Ishikawa (cell line): ENCODE measurements at regions not wholly inside any gene's neighbourhood (a gene's known extent, or its start where the extent isn't known, plus 50 kb on each side); places are given as distances from the start of the nearest gene placed in this dataset.

Experiments
- CEBPB ChIP-seq: IDR thresholded peaks from 2 replicates; pipeline ENCODE4 v1.6.1; 2012
- CREB1 ChIP-seq: IDR thresholded peaks from 2 replicates; pipeline ENCODE4 v1.6.1; 2012; ENCODE audit warnings: low read depth
- EGR1 ChIP-seq: IDR thresholded peaks from 2 replicates; pipeline ENCODE4 v1.6.1; 2012
- EP300 ChIP-seq: IDR thresholded peaks from 2 replicates; pipeline ENCODE4 v1.6.1; 2012; ENCODE audit warnings: borderline replicate concordance
- FOXM1 ChIP-seq: IDR thresholded peaks from 2 replicates; pipeline ENCODE4 v1.6.1; 2012; ENCODE audit warnings: low read depth, borderline replicate concordance
- NFIC ChIP-seq: IDR thresholded peaks from 2 replicates; pipeline ENCODE4 v1.6.1; 2012
- RAD21 ChIP-seq: IDR thresholded peaks from 2 replicates; pipeline ENCODE4 v1.6.1; 2012; ENCODE audit warnings: low read depth
- TAF1 ChIP-seq: IDR thresholded peaks from 2 replicates; pipeline ENCODE4 v1.6.1; 2012; ENCODE audit warnings: low read depth, mild to moderate bottlenecking
- TCF12 ChIP-seq: IDR thresholded peaks from 2 replicates; pipeline ENCODE4 v1.6.1; 2012; ENCODE audit warnings: low read depth
- TEAD4 ChIP-seq: IDR thresholded peaks from 2 replicates; pipeline ENCODE4 v1.6.1; 2012
- YY1 ChIP-seq: IDR thresholded peaks from 2 replicates; pipeline ENCODE4 v1.6.1; 2012; ENCODE audit warnings: low read depth
- ZBTB7A ChIP-seq: IDR thresholded peaks from 2 replicates; pipeline ENCODE4 v1.6.1; 2012; ENCODE audit warnings: low read depth
- TF ChIP-seq, protein P1 (sequence below): IDR thresholded peaks from 2 replicates; pipeline ENCODE4 v1.6.1; 2012
- TF ChIP-seq, protein P2 (sequence below): IDR thresholded peaks from 2 replicates; pipeline ENCODE4 v1.6.1; 2012
- TF ChIP-seq, protein P3 (sequence below): IDR thresholded peaks from 2 replicates; pipeline ENCODE4 v1.6.1; 2012; ENCODE audit warnings: low read depth, mild to moderate bottlenecking

DNA sequence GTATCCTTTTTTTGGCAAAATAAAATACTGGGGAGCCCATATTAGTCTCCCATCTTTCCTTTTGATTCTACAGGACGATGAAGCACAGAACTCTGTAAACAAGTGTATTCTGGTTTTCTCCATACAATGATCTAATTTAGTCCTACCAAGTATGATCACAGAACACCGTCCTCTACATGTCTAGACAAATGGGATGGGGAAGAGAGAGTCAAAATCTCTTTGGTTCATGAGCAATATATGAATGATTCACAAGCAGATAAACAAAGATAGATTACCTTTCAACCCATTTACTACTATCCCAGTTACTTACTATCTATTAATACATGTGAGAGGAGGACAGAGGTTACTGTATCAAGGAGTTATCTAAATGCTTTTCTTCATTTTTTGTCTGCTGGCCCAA, 352.4 kb upstream of the ACVR2A start:
- TF ChIP-seq YY1 = no peak
- TF ChIP-seq RAD21 = no peak
- no peak for TF ChIP-seq TCF12
- TF ChIP-seq CEBPB = no peak
- no peak for TF ChIP-seq ZBTB7A
- no peak for TF ChIP-seq EGR1
- no peak for TF ChIP-seq FOXM1
- TF ChIP-seq EP300 = no peak
- no peak for TF ChIP-seq NFIC
- TF ChIP-seq, protein P1, sequence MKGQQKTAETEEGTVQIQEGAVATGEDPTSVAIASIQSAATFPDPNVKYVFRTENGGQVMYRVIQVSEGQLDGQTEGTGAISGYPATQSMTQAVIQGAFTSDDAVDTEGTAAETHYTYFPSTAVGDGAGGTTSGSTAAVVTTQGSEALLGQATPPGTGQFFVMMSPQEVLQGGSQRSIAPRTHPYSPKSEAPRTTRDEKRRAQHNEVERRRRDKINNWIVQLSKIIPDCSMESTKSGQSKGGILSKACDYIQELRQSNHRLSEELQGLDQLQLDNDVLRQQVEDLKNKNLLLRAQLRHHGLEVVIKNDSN = no peak
- TF ChIP-seq, protein P2, sequence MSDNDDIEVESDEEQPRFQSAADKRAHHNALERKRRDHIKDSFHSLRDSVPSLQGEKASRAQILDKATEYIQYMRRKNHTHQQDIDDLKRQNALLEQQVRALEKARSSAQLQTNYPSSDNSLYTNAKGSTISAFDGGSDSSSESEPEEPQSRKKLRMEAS = no peak

DNA sequence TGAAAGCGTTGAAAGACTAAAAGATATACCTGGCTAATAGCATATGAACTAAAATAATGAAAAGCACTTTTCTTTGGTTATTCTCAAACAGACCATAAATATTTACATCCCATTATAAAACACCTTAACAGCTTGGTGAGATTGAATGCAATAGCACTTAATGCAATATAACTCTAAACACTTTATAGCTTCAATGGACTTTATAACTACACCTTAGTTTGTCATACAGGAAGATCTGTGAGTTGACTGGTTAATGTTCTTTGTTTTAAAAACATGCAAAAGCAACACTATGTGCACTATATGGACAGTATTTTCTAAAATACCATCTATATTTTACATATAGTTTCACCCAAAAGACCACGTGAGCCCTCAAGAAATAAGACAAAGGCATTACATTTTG, 353.3 kb upstream of the ACVR2A start:
- TF ChIP-seq CEBPB = no peak
- TF ChIP-seq, protein P1 = no peak
- TF ChIP-seq, protein P2 = no peak
- TF ChIP-seq EGR1 = no peak
- no peak for TF ChIP-seq RAD21
- TF ChIP-seq TEAD4 = no peak
- no peak for TF ChIP-seq CREB1
- TF ChIP-seq YY1 = no peak
- TF ChIP-seq ZBTB7A = no peak
- TF ChIP-seq TCF12 = no peak
- no peak for TF ChIP-seq EP300
- TF ChIP-seq, protein P3, sequence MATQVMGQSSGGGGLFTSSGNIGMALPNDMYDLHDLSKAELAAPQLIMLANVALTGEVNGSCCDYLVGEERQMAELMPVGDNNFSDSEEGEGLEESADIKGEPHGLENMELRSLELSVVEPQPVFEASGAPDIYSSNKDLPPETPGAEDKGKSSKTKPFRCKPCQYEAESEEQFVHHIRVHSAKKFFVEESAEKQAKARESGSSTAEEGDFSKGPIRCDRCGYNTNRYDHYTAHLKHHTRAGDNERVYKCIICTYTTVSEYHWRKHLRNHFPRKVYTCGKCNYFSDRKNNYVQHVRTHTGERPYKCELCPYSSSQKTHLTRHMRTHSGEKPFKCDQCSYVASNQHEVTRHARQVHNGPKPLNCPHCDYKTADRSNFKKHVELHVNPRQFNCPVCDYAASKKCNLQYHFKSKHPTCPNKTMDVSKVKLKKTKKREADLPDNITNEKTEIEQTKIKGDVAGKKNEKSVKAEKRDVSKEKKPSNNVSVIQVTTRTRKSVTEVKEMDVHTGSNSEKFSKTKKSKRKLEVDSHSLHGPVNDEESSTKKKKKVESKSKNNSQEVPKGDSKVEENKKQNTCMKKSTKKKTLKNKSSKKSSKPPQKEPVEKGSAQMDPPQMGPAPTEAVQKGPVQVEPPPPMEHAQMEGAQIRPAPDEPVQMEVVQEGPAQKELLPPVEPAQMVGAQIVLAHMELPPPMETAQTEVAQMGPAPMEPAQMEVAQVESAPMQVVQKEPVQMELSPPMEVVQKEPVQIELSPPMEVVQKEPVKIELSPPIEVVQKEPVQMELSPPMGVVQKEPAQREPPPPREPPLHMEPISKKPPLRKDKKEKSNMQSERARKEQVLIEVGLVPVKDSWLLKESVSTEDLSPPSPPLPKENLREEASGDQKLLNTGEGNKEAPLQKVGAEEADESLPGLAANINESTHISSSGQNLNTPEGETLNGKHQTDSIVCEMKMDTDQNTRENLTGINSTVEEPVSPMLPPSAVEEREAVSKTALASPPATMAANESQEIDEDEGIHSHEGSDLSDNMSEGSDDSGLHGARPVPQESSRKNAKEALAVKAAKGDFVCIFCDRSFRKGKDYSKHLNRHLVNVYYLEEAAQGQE = no peak
- no peak for TF ChIP-seq FOXM1
- TF ChIP-seq NFIC = no peak
- no peak for TF ChIP-seq TAF1

DNA sequence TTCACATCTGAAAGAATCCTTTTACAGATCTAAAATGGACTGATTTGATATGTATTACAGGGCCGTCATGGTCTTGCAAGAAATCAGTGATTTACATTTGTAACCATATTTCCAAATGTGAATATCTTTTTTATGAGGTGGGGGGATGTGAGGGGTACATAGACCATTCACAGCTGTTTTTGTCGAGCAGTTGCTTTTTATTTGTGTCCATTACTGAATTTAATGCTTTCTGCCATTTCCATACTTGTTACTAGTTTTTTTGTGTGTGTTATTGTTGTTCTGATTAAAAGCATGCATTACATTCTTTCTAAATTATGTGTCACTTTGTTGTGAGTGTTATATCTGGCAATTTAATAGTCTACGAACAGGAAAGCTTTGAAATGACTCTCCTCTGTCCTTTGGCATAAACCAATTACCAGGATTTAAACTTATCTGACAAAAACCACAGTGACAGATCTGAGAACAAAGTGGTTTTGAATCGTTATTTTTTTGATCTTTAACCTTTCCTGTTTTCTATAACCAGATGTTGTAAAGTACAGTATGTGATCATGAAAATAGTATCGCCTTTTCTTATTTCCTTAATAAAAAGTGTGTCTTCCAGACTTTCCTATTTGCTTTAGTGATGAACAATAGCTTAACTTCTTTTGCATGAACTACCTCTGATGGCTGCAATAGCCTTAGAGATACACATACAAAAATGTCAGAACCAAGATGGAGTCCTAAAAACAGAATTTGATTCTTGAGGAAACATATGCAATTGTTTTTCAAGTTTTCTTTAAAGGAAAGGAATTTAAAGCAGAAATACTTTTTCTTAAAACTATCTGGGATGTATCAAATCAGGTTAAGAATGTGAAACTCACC, 354.2 kb upstream of the ACVR2A start:
- TF ChIP-seq, protein P3 = no peak
- TF ChIP-seq NFIC (no peak), EP300 (no peak), ZBTB7A (no peak), TCF12 (no peak), FOXM1 (no peak), YY1 (no peak), EGR1 (no peak), TEAD4 (no peak), CEBPB (no peak), TAF1 (no peak), CREB1 (no peak), RAD21 (no peak)
- TF ChIP-seq, protein P2 = no peak
- TF ChIP-seq, protein P1 = no peak

DNA sequence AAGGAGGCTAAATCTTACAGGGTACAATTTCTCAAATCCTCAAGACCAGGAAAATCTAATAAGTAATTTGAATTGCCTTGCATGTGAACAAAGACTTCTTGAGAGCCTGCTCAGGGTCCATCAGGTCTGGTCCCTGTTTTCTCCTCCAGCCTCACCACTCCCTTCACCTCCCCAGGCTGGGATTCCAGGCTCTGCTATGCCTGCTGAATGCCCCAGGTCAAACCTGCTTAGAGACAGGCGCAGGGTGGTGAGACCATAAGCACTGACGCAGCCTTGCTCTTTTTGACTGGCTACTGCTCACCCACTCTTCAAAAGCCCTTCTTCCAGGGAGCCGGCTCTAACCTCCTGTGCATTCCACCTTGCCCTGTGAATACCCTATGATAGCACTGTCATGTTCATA, 356.4 kb upstream of the ACVR2A start:
- no peak for TF ChIP-seq FOXM1
- TF ChIP-seq CREB1 = no peak
- TF ChIP-seq, protein P3 = no peak
- no peak for TF ChIP-seq YY1
- no peak for TF ChIP-seq CEBPB
- TF ChIP-seq EGR1 = no peak
- TF ChIP-seq TEAD4 = no peak
- no peak for TF ChIP-seq RAD21
- no peak for TF ChIP-seq TAF1
- TF ChIP-seq, protein P2 = no peak
- no peak for TF ChIP-seq ZBTB7A
- TF ChIP-seq TCF12 = no peak
- TF ChIP-seq EP300 = no peak
